ENCODE measurements at regions not wholly inside any gene's neighbourhood (a gene's known extent, or its start where the extent isn't known, plus 50 kb on each side); places are given as distances from the start of the nearest gene placed in this dataset.

- no peak for DNase-seq (ENCODE audit: low read depth in 2 of 2)
Observed at GRCh38 chr14:104291123-104292000, 153.0 kb downstream of the KIF26A start.

DNA sequence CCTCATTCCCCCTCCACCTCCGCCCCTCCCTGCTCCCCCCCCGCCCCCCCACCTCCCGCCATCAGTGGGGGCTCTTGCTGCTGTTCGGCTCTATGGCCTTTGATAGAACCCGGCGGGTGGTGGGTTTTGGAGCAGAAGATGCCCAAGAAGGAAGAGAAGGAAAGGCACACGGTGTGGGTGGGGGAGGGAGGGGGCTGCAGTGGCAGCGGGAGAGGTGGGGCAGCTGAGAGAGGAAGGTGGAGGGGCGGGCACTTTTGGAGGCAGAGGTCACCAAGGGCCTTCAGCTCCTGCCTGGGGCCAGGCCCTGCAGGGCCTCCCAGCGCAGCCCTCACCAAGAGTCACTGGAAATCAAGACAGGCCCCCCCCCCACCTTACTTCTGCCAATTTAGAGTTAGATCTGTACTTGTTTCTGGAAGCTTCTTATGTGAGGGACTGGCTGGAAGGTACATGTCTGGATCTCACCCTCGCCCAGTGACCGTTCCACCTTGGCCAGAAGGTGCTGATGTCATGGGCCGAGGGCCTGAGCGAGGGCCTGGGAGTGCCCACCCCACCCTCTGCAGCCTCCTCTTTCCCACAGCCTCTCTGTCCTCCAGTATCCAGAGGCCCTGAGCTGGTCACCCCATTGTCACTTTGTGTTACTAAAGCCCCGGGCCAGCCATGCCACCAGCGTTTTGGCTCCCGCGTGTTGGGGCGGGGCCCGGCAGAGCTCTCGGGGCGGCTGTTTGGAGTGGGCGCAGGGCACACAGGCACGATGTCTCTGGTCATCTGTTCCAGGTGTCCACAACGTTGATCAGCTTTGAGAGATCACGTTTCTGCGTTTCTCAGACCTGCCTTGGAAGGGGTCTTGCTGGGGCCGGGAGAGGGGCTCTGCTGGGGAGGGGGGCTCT is 153.9 kb downstream of the KIF26A start:
- no peak for DNase-seq (ENCODE audit: low read depth in 2 of 2)

GRCh38 chr14:104293231-104293841 is 154.9 kb downstream of the KIF26A start:
- no peak for DNase-seq (ENCODE audit: low read depth in 2 of 2)

- DNase-seq (ENCODE audit: low read depth in 2 of 2), result no peak
Observed at GRCh38 chr14:104293851-104294627, 155.7 kb downstream of the KIF26A start.

DNA sequence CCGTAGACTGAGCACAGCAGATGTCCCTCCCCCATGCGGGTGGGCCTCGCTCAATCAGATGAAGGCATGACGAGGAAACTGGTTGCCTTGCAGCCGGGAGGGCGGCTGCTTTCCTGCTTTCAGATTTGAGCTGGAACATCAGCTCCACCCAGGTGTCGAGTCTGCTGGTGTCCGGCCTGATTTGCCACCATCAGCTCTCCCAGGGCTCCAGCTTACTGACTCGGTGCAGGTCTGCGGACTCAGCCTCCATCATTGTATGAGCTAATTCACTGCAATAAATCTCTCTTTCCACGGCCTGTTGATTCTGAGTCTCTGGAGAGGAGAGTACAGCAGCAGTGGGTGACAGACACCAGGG is 156.2 kb downstream of the KIF26A start:
- no peak for DNase-seq (ENCODE audit: low read depth in 2 of 2)

GRCh38 chr14:104294983-104295680 is 156.7 kb downstream of the KIF26A start:
- no peak for DNase-seq (ENCODE audit: low read depth in 2 of 2)

- DNase-seq (ENCODE audit: low read depth in 2 of 2), result no peak
Observed at GRCh38 chr14:104295681-104296387, 157.4 kb downstream of the KIF26A start.

- no peak for DNase-seq (ENCODE audit: low read depth in 2 of 2)
Observed at GRCh38 chr14:104296388-104297312, 158.3 kb downstream of the KIF26A start.

DNA sequence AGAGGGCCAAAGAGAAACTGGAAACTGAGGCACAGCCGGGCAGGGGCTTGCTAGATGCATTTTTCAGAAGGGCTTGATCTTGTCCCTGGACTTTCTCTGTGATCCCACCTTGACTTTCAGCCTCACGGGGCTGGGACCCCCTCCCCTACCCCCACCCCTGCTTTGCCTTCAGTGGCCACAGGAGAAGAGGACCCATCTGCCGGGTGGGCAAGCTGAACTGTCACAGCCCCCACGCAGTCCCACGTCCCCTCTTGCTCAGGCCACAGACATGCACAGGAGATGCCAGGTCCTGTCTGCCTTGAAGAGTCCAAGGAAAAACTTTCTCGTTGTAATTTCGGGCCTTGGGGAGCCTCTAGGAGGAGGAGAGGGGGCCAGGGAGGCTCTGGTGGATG is 158.9 kb downstream of the KIF26A start:
- DNase-seq (ENCODE audit: low read depth in 2 of 2), result no peak

DNA sequence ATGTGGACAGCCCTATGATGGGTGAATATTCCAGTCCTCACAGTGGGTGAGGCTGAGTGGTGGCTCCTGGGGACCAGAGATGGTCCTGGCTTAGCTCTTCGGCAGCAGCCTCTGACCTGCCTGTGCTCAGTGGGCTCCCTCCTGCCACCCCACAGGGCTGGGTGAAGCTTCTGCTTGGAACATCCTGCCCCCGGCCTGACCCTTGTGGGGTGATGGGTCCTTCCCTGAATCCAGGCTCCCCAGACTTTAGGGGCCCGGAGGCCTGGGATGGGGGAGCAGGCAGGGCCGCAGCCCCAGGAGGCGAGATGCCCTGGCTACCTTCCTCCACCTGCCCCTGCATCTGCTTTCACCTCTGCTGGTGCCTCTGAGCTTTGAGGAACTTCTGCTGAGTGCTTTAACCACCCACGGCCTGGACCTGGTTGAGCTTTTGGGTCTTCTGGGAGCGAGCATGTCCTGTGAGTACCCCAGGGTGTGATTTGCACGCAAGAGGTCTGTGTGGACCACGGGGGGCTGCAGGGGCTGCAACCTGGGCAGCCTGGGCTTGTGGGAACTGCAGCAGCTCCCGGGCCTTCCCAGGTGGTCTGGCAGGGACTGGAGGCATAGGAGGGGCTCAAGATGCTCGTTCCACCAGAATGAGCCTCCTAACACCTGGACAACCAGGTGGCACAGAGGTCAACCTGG is 159.5 kb downstream of the KIF26A start:
- DNase-seq (ENCODE audit: low read depth in 2 of 2), result no peak

GRCh38 chr14:104298458-104298857 is 160.1 kb downstream of the KIF26A start:
- no peak for DNase-seq (ENCODE audit: low read depth in 2 of 2)

DNA sequence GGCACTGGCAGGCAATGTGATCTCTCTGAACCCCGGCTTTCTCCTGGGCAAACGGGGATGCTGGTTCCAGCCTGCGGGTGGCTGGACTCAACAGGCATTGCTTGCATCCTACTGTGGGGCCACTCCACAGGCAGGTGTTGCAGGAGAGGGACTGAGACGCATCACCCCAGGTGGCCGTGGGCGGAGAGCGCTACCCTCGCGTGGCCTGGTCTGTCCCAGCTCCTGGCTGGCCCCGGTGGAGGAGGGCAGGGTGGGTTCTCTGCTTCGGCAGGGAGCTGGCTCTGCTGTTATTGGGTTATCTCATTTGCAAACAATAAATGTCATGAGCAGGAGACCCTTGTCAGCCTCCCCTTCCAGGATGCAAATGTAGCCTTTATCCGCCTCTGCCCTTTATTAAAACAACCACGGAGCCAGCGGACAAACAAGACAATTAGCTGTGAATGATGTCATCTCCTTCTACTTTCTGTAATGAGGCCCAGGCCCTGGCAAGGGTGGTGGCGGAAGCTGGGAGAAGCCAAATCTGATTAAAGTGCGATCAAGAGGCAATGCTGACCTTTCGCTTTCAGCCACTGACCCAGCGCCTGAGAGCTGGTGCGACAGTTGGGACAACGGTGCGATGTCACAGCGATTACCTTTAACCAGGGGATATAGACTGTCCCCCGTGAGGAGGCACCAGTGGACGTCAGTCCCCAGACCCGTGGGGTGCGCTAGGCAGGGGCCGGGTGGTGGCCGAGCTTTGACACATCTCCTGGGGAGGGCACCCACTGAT is 161.8 kb downstream of the KIF26A start:
- no peak for DNase-seq (ENCODE audit: low read depth in 2 of 2)

- DNase-seq (ENCODE audit: low read depth in 2 of 2), result no peak
Observed at GRCh38 chr14:104301731-104302460, 163.5 kb downstream of the KIF26A start.

- DNase-seq (ENCODE audit: low read depth in 2 of 2), result no peak
Observed at GRCh38 chr14:104302794-104303405, 164.5 kb downstream of the KIF26A start.

DNA sequence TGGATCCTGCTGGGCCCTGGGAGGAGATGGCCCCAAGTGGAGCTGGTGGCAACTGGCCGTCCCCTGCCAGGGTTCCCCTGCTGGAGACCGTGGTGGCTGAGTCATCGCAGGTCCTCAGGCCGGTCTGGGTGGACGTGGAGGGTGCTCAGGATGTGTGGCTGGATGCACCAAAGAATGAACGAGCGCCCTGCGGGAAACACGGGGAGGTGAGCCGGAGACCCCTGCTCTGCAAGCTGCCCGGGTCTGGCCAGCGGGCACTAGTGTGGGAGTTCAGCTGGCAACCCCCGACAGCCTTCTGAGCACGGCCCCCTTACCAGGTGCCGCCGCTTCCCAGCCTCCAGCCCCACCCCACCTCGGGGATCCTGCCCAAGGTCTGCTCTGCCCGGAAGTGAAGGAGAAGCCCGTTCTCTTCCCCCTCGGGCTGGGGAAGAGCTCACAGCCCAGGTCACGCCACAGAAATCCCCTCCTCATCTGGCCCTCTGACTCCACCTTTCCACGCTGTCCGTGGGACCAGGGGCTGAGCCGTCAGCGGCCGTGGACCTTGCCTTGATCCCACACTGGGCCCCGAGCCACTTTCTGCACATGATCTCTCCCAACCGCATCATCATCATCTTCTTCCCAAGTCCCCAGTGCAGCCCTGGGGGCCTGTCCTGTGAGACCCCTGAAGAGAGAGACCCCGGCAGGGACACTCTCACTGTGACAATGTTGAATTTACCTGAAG is 165.5 kb downstream of the KIF26A start:
- no peak for DNase-seq (ENCODE audit: low read depth in 2 of 2)

Data from stimulated activated CD4-positive, alpha-beta T cell treated with anti-CD3 and anti-CD28 coated beads, Interleukin-4, amount 100 ng/mL, for 48 hours (primary cell).